A673 (cell line): ENCODE measurements at regions not wholly inside any gene's neighbourhood (a gene's known extent, or its start where the extent isn't known, plus 50 kb on each side); places are given as distances from the start of the nearest gene placed in this dataset.

ENCODE experiments used
- CTCF ChIP-seq: fragments of 300-800, 200-600 bp; sonication (generic); conservative IDR thresholded peaks from 2 replicates; pipeline ENCODE4 v1.5.1; 2017; ENCODE audit warnings: low read depth, mild to moderate bottlenecking, antibody characterized with exemption, low read length, moderate library complexity, mixed read lengths
- EZH2 ChIP-seq: fragments of 200-600 bp; sonication (generic); IDR thresholded peaks from 2 replicates; pipeline ENCODE4 v1.6.1; 2017; ENCODE audit warnings: borderline replicate concordance, low read depth, mild to moderate bottlenecking, mixed read lengths, antibody characterized with exemption, low read length; ENCODE audit not compliant: poor library complexity, severe bottlenecking

- TF ChIP-seq CTCF (no peak), EZH2 (no peak)
Measured at GRCh38 chr2:567496-567864, 109.7 kb downstream of the TMEM18 start.
